ENCODE measurements at regions not wholly inside any gene's neighbourhood (a gene's known extent, or its start where the extent isn't known, plus 50 kb on each side); places are given as distances from the start of the nearest gene placed in this dataset.

GRCh38 chr10:60654813-60655464, 123.3 kb upstream of the CDK1 start:
- TF ChIP-seq CTCF (IDR thresholded peaks at IDR 0.05) = no peak
- no peak for TF ChIP-seq EP300 (IDR thresholded peaks at IDR 0.05)

Measured in ovary (tissue), 3 donors.